NT2/D1 (cell line): ENCODE measurements at regions not wholly inside any gene's neighbourhood (a gene's known extent, or its start where the extent isn't known, plus 50 kb on each side); places are given as distances from the start of the nearest gene placed in this dataset.

Experiments
- DNase-seq: peaks from one replicate; pipeline ENCODE4 v3.0.0-alpha.2; 2011; ENCODE audit warnings: low read depth, low spot score
- H3K27me3 ChIP-seq: 2 replicates; pipeline ENCODE4 v1.6.0; 2011; ENCODE audit warnings: mild to moderate bottlenecking; ENCODE audit not compliant: insufficient read length, insufficient read depth
- H3K36me3 ChIP-seq: 2 replicates; pipeline ENCODE4 v1.6.1; 2011; ENCODE audit warnings: mild to moderate bottlenecking, low read length, mixed read lengths; ENCODE audit not compliant: insufficient read depth, insufficient read length
- H3K4me1 ChIP-seq: 2 replicates; pipeline ENCODE4 v1.5.1; 2011; ENCODE audit not compliant: insufficient read depth, insufficient read length
- H3K4me3 ChIP-seq: 2 replicates; pipeline ENCODE4 v1.5.1; 2011; ENCODE audit warnings: low read depth; ENCODE audit not compliant: insufficient read length
- H3K9ac ChIP-seq: 2 replicates; pipeline ENCODE4 v1.6.0; 2011; ENCODE audit warnings: low read depth; ENCODE audit not compliant: insufficient read length
- H3K9me3 ChIP-seq: 2 replicates; pipeline ENCODE4 v1.5.1; 2011; ENCODE audit warnings: mild to moderate bottlenecking, low read length; ENCODE audit not compliant: insufficient read depth
- SUZ12 ChIP-seq: IDR thresholded peaks from 2 replicates; pipeline ENCODE4 v1.6.1; 2011; ENCODE audit not compliant: insufficient read length, insufficient read depth; ENCODE audit errors: extremely low read depth
- YY1 ChIP-seq: IDR thresholded peaks from 2 replicates; pipeline ENCODE4 v1.6.1; 2011; ENCODE audit not compliant: insufficient read length, insufficient read depth
- ZNF274 ChIP-seq: IDR thresholded peaks from 2 replicates; pipeline ENCODE4 v1.6.1; 2011; ENCODE audit warnings: mild to moderate bottlenecking, low read depth, low read length

DNA sequence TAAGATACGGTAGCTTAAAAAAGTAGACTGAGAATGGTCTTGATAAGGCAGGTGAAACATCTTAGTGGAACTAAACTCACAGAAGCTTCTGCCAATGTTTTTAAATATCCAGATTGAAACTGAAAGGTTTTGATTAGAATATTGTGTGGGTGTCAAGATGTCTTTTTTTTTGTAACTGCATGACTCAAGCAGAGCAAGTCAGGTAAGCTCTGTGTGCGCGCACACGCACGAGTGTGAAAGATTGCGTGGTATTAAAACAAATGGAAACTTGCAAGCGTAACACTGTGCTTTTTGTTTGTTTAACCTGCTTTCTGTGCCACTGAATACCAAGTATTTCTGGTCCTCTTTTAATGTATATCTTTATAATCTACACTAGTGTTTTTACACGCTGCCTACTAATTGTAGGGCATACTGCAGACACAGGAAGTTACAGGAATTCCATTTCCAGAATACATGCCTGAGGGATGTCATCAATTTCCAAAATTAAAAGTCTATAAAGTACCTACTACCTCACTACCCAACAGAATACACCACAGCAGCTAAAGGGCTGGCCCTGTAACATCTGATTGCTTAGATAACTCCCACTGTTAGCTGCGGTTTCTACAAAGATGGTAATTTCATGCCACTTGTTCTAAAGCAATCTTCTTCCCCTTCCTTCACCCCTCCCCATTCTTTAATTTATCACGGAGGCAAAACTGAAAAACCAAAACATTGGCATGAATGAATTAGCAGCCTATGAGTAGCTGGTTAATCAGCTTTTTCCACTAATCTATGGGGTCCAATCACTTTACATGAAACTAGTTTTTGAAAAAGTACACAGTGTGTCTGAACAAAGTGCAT is 472.8 kb downstream of the SHQ1 start:
- H3K36me3 ChIP-seq, result peaks cover 32% of the 10 kb centered on the region
- H3K9me3 ChIP-seq, result no peaks in the 10 kb centered on the region
- H3K27me3 ChIP-seq, result no peaks in the 10 kb centered on the region
- no peak overlapping the region for H3K4me3 ChIP-seq
- DNase-seq, result no peak
- TF ChIP-seq YY1 (no peak), SUZ12 (no peak), ZNF274 (no peak)
- no peaks in the 10 kb centered on the region for H3K4me1 ChIP-seq
- H3K9ac ChIP-seq, result no peak overlapping the region

DNA sequence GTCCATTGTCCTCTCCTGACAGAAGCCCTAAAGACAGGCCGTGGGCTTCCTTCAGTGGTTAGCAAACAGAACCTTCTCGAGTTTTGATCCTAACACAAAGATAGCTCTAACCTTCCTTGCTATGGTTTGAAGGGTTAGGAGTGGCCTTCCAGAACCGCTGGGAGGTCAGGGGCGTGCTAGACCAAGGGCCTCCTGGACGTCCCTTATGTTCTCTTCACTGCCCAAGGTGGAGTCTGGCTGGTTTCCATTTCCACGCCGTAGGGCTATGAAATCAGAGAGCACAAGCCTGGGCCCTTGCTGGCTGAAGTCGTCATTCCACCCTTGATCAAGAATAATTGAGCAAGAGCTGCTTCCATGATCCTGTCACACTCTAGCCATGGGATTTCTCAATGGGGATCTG is 475.1 kb downstream of the SHQ1 start:
- Histone ChIP-seq H3K36me3 (peaks cover 20% of the 10 kb centered on the region), H3K27me3 (no peaks in the 10 kb centered on the region), H3K4me1 (no peaks in the 10 kb centered on the region), H3K9me3 (no peaks in the 10 kb centered on the region), H3K4me3 (no peak overlapping the region), H3K9ac (no peak overlapping the region)
- no peak for DNase-seq
- no peak for TF ChIP-seq SUZ12

- H3K27me3 ChIP-seq, result no peaks in the 10 kb centered on the region
- no peak for TF ChIP-seq YY1
- no peak for TF ChIP-seq SUZ12
- TF ChIP-seq ZNF274, result no peak
- H3K9ac ChIP-seq, result no peak overlapping the region
- H3K36me3 ChIP-seq, result peaks cover 12% of the 10 kb centered on the region
- no peak overlapping the region for H3K4me3 ChIP-seq
- DNase-seq, result no peak
- no peaks in the 10 kb centered on the region for H3K9me3 ChIP-seq
- H3K4me1 ChIP-seq, result no peaks in the 10 kb centered on the region
Observed at GRCh38 chr3:72372161-72372560, 476.1 kb downstream of the SHQ1 start.

GRCh38 chr3:72371431-72371830 is 476.8 kb downstream of the SHQ1 start:
- H3K27me3 ChIP-seq, result no peaks in the 10 kb centered on the region
- no peak for TF ChIP-seq SUZ12
- TF ChIP-seq YY1, result no peak
- no peak for TF ChIP-seq ZNF274
- H3K9ac ChIP-seq, result no peak overlapping the region
- peaks cover 8% of the 10 kb centered on the region for H3K36me3 ChIP-seq
- no peaks in the 10 kb centered on the region for H3K9me3 ChIP-seq
- no peak overlapping the region for H3K4me3 ChIP-seq
- no peaks in the 10 kb centered on the region for H3K4me1 ChIP-seq
- DNase-seq, result no peak

DNA sequence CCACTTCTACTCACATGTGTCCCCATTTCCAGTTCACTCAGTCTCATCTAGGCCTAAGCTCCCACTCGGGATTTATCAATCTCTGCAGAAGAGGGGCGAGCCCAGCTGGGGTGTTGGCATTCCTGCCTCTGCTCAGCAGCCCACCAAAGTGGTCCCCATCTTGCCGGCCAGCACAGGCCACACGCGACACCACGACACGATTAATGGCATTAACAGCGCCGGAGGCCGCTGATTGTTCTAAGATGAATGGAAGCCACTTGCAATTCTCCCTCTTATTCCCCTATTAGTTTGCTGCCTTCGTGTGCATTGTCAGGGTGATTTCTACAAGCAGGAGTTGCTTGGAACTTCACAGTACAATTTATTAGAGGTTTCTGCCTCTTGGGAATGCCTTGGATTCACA is 477.3 kb downstream of the SHQ1 start:
- no peak for DNase-seq
- H3K36me3 ChIP-seq, result peaks cover 5% of the 10 kb centered on the region
- no peaks in the 10 kb centered on the region for H3K4me1 ChIP-seq
- H3K4me3 ChIP-seq, result no peak overlapping the region
- TF ChIP-seq SUZ12 (no peak), YY1 (no peak)
- H3K9ac ChIP-seq, result no peak overlapping the region
- H3K9me3 ChIP-seq, result no peaks in the 10 kb centered on the region
- H3K27me3 ChIP-seq, result no peaks in the 10 kb centered on the region

GRCh38 chr3:72369681-72370080 is 478.6 kb downstream of the SHQ1 start:
- Histone ChIP-seq H3K36me3 (no peaks in the 10 kb centered on the region), H3K4me3 (no peak overlapping the region), H3K9ac (no peak overlapping the region), H3K4me1 (no peaks in the 10 kb centered on the region), H3K9me3 (no peaks in the 10 kb centered on the region), H3K27me3 (no peaks in the 10 kb centered on the region)
- DNase-seq, result no peak
- no peak for TF ChIP-seq SUZ12
- TF ChIP-seq YY1, result no peak
- no peak for TF ChIP-seq ZNF274

DNA sequence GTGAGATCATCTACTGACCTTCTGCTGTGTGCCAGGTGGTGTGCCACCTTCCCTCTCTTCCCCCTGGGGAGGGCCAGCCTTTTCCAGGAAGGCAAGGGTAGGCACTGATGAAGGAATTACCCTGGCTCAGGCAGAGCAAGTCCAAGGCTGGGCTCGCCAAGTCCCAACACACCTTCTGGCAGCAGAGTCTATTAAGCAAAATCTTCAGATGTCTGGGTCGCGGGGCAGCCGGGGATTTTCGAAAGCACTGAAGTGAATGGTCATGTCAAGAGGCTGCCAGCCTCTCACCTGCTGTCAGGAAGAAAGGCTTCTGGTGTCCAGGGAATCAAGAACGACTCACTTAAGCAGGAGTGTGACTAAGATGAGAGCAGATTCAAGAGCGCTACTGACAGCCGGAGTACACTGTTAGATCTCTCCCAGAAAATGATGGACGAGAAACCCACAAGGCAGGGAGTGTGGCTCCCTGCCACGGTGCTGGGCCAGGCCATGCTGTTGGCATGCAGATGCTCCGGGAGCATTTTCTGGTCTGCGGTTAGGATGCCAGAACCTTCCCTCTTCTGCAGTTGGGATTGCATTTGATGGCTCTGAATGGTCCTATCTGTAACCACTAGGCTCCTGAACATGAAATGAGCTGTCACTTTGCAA is 479.8 kb downstream of the SHQ1 start:
- Histone ChIP-seq H3K36me3 (no peaks in the 10 kb centered on the region), H3K4me3 (no peak overlapping the region), H3K9ac (no peak overlapping the region), H3K4me1 (no peaks in the 10 kb centered on the region), H3K9me3 (no peaks in the 10 kb centered on the region), H3K27me3 (no peaks in the 10 kb centered on the region)
- TF ChIP-seq YY1 (no peak), ZNF274 (no peak), SUZ12 (no peak)
- no peak for DNase-seq
